ENCODE measurements at regions not wholly inside any gene's neighbourhood (a gene's known extent, or its start where the extent isn't known, plus 50 kb on each side); places are given as distances from the start of the nearest gene placed in this dataset.

- TF ChIP-seq, protein P1, sequence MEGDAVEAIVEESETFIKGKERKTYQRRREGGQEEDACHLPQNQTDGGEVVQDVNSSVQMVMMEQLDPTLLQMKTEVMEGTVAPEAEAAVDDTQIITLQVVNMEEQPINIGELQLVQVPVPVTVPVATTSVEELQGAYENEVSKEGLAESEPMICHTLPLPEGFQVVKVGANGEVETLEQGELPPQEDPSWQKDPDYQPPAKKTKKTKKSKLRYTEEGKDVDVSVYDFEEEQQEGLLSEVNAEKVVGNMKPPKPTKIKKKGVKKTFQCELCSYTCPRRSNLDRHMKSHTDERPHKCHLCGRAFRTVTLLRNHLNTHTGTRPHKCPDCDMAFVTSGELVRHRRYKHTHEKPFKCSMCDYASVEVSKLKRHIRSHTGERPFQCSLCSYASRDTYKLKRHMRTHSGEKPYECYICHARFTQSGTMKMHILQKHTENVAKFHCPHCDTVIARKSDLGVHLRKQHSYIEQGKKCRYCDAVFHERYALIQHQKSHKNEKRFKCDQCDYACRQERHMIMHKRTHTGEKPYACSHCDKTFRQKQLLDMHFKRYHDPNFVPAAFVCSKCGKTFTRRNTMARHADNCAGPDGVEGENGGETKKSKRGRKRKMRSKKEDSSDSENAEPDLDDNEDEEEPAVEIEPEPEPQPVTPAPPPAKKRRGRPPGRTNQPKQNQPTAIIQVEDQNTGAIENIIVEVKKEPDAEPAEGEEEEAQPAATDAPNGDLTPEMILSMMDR (IDR thresholded peaks at IDR 0.05) = no peak
- TF ChIP-seq POLR2A (IDR thresholded peaks at IDR 0.05) = no peak
Observed at GRCh38 chr1:36639461-36639860, 156.7 kb upstream of the CSF3R start.

Data from testis (tissue), 2 donors.